NCI-H2196 (cell line): ENCODE measurements at regions not wholly inside any gene's neighbourhood (a gene's known extent, or its start where the extent isn't known, plus 50 kb on each side); places are given as distances from the start of the nearest gene placed in this dataset.

ENCODE experiments used
- DNase-seq: peaks from one replicate; lab custom pipeline; 2025; ENCODE audit not compliant: unreplicated experiment; lab: John Stamatoyannopoulos, UW

DNA sequence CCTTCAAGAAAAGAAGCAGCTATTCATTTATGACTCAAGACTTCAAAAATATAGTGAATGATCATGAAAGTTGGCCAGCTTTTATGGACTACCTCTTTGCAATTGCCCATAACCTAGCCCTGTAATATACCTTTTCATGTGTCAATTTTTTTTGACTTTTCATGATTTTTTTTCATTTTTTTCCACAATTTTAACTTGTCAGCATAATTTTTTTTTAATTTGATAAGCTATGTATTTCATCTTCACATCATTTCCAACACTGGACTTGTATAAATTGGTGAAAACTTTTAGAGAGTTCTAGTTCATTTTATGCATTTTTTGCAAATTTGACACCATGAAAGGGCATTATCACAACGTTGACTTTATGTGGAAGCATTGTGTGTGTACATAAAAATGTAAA lies 220.8 kb upstream of the NFE2L3 start:
- no peak for DNase-seq

DNA sequence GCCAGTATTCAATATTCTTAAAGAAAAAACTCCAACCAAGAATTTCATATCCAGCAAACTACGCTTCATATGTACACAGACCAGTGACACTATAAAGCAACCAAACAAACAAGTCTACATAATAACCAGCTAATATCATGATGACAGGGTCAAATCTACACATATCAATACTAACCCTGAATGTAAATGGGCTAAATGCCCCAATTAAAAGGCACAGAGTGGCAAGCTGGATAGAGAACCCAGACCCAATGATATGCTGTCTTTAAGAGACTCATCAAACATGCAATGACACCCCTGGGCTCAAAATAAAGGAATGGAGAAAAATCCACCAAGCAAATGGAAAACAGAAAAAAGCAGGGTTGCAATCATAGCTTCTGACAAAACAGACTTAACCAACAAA lies 218.1 kb upstream of the NFE2L3 start:
- DNase-seq: no peak

DNA sequence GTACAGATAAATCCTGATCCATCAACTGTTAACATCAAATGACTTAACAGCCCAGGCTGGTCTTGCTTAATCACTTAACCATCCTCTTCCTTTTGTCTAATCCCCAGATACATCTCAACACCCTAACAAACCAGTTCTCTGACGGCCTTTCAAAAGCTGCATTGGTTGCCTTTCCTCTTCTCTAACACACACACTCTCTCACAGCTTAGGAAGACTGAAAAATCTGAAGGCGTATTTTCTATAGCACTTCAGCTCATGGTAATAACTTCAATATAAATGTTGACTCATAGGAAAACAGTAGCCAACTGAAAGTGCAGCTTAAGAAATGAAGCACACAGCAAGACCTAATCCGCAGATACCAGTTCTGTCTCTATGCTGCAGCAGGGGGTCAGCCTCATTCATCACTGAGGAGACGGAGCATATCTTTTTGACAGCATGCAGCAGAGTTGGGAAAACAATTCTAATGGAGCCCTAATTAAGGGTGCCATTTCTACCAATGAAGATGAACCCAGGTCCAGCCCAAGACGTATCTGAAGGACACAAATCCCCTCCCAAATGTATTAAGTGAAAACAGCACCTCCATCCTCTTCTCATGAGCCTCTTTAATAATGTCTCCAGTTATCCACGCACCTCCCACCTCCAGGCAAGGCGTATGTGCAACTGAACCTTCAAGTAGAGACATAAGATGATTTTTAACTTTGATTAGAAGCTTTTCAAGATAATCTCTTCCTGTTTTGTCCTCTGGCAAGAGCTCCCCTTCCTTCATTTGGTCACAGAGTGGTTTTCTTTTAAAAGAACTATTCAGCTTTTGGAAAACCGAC lies 211.7 kb upstream of the NFE2L3 start:
- DNase-seq: no peak

DNA sequence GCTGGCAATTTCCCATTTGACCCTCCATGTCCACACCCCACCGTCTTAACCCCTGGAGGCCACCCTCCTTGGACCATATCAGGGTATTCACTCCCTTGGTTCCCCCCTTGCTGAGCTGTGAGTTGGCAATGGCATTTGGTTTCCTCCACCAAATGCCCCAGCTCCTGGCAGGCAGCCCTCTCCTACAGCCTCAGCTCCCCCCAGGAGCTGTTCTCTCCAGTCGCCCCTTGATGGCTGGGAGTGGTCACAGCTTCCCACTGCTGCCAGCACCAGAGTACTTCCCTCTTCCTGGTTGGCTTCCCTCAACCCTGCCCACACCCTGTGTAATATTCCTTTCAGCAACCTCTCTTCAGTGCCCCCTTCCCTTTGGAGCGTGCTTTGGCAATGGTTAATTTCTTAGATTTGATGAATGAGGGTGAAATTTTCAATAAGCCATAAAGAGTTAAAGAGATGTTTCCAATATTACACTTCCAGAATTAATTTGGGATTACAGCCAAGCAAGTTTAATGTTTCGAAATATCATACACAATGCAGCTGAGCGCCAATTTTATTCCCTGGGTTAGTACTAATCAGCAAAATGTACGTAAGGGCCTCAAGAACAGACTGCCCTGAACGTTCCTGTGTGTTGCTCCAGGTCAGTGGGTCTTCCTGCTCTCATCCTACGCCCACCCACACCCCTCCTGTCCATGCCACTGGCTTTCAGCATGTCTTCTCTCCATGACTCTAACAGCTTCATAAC lies 207.1 kb upstream of the NFE2L3 start:
- DNase-seq: no peak

DNA sequence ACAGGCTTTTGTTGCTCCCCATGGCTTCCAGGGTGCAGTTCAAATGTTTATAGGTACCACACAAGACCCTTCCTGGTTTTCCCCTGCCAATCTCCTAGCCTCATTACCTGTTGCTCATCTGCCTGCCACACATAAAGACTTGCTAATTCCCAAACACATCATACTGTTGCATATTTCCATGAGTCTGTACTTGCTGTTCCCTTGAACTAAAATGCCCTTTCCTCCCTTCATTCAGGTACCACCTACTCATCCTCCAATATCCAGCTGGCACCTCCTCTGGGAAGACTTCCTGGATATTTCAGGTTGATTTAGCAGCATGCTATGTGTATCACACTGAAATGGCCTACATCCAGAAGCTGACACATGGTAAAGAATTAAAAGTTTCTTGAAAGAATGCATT lies 206.4 kb upstream of the NFE2L3 start:
- DNase-seq: no peak

DNA sequence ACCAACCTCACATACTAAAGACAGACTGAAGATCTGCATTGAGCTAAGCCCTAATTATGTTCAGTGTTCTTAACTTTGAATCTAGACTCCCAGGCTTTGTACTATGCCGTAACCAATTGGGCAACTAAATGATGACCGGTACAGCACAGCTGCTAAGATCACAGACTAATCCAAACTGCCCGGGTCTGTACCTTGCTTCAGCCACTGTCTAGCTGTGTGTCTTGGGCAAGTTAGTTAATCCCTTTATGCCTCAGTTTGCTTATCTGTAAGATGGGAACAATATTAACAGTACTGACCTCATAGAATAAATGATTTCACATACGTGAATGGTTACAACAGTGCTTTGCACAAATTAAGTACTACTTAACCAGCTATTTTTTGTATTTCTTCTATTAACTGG lies 205.8 kb upstream of the NFE2L3 start:
- DNase-seq: no peak

DNA sequence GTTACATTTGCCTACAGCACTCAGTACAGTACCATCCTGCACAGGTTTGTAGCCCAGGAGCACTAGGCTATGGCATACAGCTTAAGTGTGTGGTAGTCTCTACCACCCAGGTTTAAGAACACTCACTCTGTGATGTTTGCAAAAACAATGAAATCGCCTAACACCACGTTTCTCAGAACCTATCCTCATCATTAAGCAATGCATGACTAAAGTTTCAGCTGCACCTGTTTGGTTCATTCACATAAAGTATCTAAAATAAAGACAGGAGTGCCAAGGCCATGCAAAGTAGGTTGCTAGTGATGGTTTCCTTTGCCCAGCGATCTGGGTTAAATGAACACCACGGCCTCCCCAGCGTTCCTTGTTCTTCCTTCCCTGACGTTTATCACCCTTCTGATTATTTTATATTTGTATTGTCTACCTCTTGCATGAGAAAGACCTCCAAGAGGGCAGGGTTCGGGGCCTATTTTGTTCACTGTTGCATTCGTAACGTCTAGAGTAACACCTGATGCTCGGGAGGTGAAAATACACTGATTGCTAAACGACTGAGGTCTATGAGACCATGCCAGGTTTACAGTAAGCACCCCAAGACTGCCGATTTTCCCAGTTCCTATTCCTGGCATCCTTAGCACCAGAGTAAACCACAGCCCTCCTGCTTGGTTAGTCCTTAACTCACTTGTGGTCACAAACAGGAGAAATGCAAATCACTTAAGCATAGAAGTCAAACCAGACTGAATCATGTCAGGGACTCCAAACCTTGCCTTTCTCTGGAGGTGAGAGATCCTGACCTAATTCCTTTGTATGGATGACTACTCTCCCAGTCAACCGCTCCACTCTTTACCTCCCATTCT lies 204.1 kb upstream of the NFE2L3 start:
- DNase-seq: no peak

DNA sequence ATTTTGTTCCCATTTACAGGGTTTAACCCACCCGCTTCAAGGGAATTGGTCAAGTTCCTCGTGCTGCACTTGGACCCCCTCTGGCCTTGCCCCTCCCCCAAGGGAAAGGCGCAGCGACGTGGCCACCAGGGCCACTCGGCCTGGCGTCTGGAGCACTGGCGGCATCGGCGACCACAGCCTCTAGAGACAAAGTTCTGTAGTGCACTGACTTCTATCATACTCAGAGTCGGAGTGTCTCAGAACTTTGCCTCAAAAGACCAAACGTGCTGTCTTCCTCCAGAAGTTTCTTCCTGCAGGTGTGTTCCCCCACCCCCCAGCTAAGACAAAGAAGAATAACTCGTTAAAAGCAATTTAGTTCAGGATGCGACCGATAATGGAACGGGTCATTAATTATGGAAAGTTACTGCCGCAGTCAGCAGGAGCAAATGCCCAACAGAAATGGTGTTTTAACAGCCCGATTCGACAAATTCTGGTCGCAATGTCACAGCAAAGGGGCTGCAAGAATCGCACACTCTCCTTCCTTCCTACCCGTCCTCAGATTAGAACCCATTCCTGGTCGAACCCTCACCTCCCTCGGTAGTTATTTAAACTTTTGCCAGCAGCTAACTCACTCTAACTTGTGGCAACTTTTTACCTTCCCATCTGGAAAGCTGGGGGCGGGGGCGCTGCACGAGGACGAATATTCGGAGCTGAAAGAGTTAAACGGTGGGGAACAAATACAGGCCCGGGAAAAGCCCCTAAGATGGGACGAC lies 202.1 kb upstream of the NFE2L3 start:
- DNase-seq: no peak

DNA sequence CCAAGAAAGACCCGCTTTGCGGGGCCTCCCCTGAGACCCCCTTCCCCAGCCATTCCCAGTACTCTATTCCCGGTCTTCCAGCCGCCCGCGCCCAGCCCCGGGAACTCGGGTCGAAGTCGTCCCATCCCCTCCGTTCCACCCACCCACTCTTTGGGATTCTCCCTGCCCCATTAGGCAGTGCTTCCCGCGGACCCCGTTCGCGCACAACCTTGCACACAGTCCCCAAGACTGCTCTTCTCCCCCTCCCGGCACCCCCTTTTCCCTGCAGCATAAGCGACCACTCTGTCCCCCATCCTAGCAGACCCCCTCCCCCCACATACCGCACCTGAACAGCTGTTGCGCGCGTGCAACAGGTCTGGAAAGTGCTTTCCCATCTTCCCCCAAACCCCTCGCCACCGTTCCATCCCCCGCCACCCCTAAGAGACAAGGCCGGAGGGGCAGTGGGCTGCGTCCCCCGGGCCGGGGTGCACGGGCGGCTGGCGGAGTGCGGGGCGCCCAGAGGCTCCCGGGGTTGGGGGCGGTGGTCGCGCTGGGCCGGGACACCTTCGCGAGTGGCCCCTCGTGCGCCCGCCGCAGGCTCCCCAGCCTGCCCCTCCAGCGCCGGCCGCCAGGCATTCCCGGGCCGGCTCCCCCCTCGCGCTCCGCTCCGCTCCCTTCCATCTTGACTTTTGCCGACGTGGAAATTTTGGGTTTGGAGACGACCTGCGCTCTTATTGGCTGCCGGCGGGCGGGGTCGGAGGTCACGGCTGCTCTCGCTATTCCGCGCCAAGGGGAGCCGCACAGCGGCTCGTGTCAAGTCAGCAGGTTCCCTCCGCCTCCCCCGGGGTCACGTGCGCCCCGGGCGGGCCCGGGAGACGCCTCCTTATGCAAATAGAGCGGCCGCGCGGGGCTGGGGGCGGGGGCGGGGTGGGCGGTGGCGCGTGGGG lies 201.2 kb upstream of the NFE2L3 start:
- DNase-seq: peak; percentile 94

DNA sequence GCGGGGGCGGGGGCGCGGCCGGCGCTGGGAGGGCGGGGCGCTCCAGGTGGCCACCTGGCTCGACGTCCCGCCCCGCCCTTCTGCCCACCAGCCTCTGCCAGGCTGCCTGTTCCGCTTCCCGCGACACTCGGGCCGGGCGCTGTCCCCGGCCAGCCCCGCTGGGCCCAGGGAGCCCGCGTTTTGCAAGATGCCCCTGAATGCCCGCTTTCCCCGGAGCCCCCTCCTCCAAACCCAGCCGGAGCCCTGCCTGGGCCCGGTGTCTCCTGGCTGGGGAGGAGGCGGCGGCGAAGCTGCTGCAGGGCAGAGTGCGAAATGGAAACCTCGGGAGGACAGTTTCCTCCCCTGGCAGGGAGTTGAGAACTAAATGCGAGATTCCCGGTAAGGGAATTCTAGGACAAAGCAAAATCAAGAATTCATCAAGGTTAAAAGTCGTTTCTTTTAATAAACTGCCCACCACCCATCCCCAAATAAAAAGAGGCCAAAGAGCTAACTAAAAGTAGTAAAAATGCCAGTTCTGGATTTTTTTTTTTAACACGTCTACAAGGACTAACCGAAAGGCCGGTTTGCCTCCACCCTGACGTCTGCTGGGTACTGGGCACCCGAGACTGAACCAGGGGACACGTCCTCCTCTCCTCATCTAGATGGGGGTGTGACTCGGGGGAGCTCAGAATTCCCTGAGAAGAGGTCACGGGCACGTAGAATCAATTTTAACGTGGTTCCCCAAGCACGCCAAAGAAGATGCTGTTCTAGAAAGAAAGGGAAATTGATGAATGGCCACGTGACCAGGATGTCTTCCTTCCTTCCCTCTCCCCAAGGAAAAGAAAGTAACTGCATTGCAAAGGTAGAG lies 200.4 kb upstream of the NFE2L3 start:
- DNase-seq: no peak

DNA sequence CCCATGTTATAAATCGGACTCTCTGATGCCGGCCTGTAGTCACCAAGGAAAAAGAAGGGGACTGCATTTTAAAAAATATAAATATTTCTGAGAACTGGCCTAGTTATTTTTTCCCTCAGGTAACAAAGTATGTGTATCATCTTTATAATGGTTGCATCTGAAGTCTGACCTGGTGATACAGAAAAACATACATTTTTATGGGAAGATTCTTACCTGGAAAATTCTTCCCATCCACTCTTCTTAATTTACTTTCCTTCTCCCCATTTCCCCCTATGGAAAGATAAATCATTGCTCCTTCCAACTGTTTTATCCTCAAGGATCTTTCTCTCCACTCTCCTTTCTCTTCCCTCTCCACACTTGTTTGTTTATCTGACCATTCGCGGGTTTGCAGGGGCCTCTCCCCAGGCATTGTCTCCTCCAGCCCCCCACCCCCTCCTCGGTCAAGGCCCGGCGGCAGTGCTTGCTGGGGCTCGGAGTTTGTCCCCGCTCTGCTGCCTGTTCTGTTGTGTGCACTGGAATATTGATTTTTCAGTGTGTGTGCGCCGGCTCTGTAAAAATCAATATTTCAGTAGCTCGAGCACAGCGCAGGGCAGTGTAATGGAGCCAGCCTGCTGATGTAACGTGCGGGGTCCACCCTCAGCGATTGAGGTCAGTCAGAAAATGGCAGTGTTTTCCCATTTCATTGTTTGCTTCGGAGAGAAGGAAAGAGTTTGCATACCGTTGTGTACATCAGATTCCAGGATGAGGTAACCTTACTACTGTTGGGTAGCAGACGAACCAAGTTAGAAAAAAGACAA lies 199.5 kb upstream of the NFE2L3 start:
- DNase-seq: no peak

DNA sequence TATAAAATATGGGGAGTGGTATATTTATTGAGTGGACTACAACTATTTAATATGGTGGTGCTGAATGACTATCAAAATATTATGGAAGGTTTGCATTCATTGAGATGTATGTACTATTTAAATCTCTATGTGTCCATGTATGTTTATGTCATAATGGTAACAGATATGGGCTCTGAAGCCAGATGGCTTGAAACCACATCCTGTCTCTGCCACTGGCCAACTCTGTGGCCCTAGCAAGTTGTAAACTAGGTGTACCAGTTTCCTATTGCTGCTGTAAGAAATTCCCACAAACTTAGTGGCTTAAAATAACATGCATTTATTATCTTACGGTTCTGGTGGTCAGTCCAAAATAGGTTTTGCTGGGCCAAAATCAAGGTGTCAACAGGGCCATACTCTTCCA lies 198.1 kb upstream of the NFE2L3 start:
- no peak for DNase-seq

DNA sequence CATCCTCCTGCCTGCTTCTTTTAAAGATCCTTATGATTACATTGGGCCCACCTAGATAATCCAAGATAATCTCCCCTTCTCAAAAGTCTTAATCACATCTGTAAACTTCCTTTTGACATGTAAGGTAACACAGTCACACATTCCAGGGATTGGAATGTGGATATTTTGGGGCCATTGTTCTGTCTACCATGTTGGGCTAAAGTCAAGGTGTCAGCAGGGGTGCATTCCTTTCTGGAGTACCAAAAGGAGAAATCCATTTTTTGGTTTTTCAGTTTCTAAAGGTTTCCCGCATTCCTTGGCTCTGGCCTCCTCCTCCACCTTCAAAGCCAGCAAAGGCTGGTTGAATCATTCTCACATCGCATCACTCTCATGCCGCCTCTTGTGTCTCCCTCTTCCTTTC lies 197.6 kb upstream of the NFE2L3 start:
- no peak for DNase-seq

DNA sequence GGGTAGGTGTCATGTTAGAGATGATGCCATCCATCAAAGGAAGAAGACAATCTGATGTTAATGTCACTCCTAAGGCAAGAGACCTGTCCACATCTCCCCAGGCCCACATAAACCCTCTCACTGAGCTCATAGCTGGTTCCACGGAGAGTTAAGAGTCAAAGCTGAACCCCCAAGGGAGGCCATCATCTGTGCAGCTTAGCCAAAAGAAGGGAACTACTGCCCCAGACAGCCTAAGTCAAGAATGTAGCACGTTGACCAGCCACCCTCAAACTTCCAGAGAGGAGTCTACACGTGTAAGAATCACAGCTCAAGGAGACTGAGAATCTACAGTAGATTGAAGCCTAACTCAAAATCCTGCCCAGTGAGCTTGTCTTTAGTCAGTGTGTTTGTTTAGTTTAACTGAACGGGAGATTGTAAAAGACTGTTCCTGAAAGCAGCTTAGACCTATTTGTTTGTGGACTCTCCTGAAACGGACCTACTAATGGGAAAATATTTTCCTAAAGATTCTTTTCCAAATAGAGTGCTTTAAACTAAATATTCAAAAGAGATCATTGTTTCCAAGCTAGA lies 192.7 kb upstream of the NFE2L3 start:
- no peak for DNase-seq

DNA sequence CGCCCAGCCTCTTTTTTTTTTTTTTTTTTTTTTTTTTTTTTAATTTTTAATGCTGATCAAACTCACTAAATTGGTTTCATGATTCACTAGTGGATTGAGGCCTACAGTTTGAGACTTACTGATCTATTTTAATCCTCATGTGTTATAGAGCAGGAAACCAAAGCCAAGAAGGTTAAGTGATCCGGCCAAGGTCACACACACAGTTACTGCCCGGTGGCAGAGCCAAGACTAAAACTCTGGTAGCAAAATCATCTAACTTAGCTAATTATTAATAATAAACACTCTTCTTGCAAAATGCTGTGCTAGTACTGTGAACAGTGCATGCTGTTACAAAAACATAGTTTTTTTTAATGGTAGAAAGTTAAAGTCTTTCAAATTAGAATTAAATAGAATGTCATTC lies 188.3 kb upstream of the NFE2L3 start:
- no peak for DNase-seq

DNA sequence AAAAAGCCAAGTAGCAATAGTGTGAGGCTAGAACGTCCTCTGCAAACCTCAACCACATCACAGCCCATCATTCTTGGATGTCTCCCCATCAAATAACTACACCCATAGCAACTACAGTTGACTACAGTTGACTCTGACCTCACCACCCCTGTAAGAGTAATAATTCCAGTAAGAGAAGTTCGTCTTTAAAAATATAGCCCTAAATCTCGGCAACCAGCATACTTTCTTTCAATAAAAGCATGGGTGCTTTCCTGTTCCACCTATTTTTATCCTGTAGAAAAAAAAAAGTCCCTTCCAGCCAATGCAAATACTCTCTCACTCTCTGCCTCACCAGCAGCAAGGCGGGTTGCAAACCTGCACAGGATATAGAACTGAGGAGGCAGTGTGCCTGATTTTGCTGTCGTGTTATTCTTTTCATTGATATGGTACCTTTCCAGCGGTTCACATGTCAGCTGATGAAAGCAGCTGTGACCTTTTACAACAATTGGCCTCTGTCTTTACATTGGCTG lies 187.5 kb upstream of the NFE2L3 start:
- DNase-seq: no peak

DNA sequence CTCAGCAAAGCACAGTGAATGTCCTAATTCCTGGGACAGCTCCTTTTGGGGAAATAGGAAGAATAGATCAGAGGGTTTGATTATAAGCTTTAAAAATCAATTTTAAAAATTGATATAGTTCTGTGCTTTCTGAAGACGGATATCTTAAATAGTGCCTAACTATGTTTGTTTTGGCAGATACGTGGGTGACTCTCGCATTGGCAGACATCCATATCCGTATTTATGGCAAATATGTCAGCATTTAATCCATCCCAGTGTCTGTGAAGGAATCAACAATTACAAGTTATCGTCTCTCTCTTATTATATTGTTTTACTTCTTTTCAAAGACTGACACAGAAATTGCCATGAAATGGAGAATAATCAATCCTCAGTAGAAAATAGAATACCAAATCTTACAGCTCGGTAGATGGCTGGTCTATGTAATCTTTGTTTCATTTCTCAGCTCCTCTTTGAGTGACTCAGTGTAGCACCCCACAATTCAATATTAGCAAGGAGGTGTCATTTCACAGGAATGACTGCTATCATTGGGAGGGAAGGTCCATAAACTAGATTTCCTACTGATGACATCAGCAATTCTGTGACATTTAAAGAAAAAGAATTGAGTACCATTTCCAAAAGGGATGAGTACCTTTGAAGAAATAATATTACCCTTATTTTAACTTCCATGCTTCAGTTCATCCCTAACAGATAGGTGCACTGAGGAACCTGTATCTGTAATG lies 186.4 kb upstream of the NFE2L3 start:
- DNase-seq: no peak
